ENCODE measurements at regions not wholly inside any gene's neighbourhood (a gene's known extent, or its start where the extent isn't known, plus 50 kb on each side); places are given as distances from the start of the nearest gene placed in this dataset.

GRCh38 chr11:109040303-109040702 is 375.4 kb downstream of the DDX10 start:
- no TSS peak for BruUV-seq (replicated peaks)
- CTCF ChIA-PET, result interaction anchor here (1.2 kb wide), 1 partner anchor 23 kb away, joined by 3 read pairs; no protein-coding TSS in a partner anchor
- no peak for DNase-seq (ENCODE audit: unreplicated experiment)
- no peak overlapping the region for H3K27ac Mint-ChIP-seq (ENCODE audit: low read depth, unreplicated experiment)
- peaks cover 23% of the 10 kb centered on the region for H3K4me1 Mint-ChIP-seq (ENCODE audit: insufficient read depth, unreplicated experiment)
- POLR2A ChIA-PET, result interaction anchor here (1.2 kb wide), 1 partner anchor 10 kb away, joined by 3 read pairs; no protein-coding TSS in a partner anchor
- no peaks in the 10 kb centered on the region for H3K9me3 Mint-ChIP-seq (ENCODE audit: unreplicated experiment)
- TF ChIP-seq, protein P1, sequence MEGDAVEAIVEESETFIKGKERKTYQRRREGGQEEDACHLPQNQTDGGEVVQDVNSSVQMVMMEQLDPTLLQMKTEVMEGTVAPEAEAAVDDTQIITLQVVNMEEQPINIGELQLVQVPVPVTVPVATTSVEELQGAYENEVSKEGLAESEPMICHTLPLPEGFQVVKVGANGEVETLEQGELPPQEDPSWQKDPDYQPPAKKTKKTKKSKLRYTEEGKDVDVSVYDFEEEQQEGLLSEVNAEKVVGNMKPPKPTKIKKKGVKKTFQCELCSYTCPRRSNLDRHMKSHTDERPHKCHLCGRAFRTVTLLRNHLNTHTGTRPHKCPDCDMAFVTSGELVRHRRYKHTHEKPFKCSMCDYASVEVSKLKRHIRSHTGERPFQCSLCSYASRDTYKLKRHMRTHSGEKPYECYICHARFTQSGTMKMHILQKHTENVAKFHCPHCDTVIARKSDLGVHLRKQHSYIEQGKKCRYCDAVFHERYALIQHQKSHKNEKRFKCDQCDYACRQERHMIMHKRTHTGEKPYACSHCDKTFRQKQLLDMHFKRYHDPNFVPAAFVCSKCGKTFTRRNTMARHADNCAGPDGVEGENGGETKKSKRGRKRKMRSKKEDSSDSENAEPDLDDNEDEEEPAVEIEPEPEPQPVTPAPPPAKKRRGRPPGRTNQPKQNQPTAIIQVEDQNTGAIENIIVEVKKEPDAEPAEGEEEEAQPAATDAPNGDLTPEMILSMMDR (IDR thresholded peaks at IDR 0.05; ENCODE audit: unreplicated experiment), result no peak
- intact Hi-C loops (cut with micrococcal nuclease), result no loop called here
- no peaks in the 10 kb centered on the region for H3K36me3 Mint-ChIP-seq (ENCODE audit: insufficient read depth, unreplicated experiment)
- H3K4me3 Mint-ChIP-seq (ENCODE audit: unreplicated experiment), result no peak overlapping the region
- H3K27me3 Mint-ChIP-seq (ENCODE audit: insufficient read depth, unreplicated experiment), result no peaks in the 10 kb centered on the region

GRCh38 chr11:109041876-109042275 is 377.0 kb downstream of the DDX10 start:
- Mint-ChIP-seq H3K4me3 (ENCODE audit: unreplicated experiment) (no peak overlapping the region), H3K4me1 (ENCODE audit: insufficient read depth, unreplicated experiment) (peaks cover 23% of the 10 kb centered on the region), H3K27me3 (ENCODE audit: insufficient read depth, unreplicated experiment) (no peaks in the 10 kb centered on the region), H3K27ac (ENCODE audit: low read depth, unreplicated experiment) (no peak overlapping the region), H3K36me3 (ENCODE audit: insufficient read depth, unreplicated experiment) (no peaks in the 10 kb centered on the region), H3K9me3 (ENCODE audit: unreplicated experiment) (no peaks in the 10 kb centered on the region)
- intact Hi-C loops (cut with micrococcal nuclease), result no loop called here
- CTCF ChIA-PET, result no interaction called here
- TF ChIP-seq, protein P1 (IDR thresholded peaks at IDR 0.05; ENCODE audit: unreplicated experiment), result no peak
- POLR2A ChIA-PET, result no interaction called here
- BruUV-seq (replicated peaks), result no TSS peak
- DNase-seq (ENCODE audit: unreplicated experiment), result no peak

GRCh38 chr11:109043315-109043714 is 378.4 kb downstream of the DDX10 start:
- CTCF ChIA-PET, result no interaction called here
- Mint-ChIP-seq H3K9me3 (ENCODE audit: unreplicated experiment) (no peaks in the 10 kb centered on the region), H3K4me1 (ENCODE audit: insufficient read depth, unreplicated experiment) (peaks cover 18% of the 10 kb centered on the region), H3K36me3 (ENCODE audit: insufficient read depth, unreplicated experiment) (no peaks in the 10 kb centered on the region), H3K27me3 (ENCODE audit: insufficient read depth, unreplicated experiment) (no peaks in the 10 kb centered on the region), H3K4me3 (ENCODE audit: unreplicated experiment) (no peak overlapping the region), H3K27ac (ENCODE audit: low read depth, unreplicated experiment) (no peak overlapping the region)
- TF ChIP-seq, protein P1 (IDR thresholded peaks at IDR 0.05; ENCODE audit: unreplicated experiment), result no peak
- intact Hi-C loops (cut with micrococcal nuclease), result no loop called here
- no peak for DNase-seq (ENCODE audit: unreplicated experiment)
- no TSS peak for BruUV-seq (replicated peaks)
- POLR2A ChIA-PET, result interaction anchor here (0.7 kb wide), 1 partner anchor 25 kb away, joined by 3 read pairs; no protein-coding TSS in a partner anchor

DNA sequence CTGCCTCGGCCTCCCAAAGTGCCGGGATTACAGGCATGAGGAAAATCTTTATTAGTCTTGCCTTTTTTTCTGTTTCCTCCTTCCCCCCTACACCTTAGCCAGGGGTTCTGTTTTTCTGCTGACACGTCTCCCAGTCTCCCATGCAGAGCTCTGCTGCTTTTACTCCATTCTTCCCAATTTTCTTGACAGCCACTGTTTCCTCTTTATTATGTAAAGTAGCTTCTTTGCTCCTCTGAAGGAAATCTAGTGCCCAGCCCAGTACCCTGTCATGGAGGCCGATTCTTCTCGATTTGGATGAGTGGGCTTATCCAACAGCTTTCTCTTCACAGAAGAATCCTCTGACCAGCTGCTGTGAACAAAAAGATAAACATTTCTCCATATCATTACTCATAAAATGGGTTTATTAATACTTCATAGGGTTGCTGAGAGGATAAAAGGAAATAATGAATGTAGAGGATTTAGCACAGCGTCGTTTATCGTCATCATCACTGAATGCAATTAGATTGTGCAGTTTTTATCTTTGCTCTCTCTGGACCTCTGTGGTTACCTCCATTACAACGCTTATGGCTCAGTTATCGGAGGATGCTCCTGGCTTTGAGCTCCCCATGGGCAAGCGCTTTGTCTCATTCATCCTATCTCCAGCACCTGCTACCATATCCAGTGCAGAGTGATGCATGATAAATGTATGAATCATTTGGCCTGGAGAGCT is 375.6 kb upstream of the C11orf87 start:
- Mint-ChIP-seq H3K9me3 (ENCODE audit: unreplicated experiment) (no peaks in the 10 kb centered on the region), H3K36me3 (ENCODE audit: insufficient read depth, unreplicated experiment) (no peaks in the 10 kb centered on the region), H3K4me1 (ENCODE audit: insufficient read depth, unreplicated experiment) (peaks cover 6% of the 10 kb centered on the region), H3K4me3 (ENCODE audit: unreplicated experiment) (no peak overlapping the region), H3K27ac (ENCODE audit: low read depth, unreplicated experiment) (no peak overlapping the region), H3K27me3 (ENCODE audit: insufficient read depth, unreplicated experiment) (no peaks in the 10 kb centered on the region)
- no TSS peak for BruUV-seq (replicated peaks)
- ChIA-PET CTCF (interaction anchor here (0.6 kb wide), 1 partner anchor 17 kb away, joined by 3 read pairs; no protein-coding TSS in a partner anchor), POLR2A (interaction anchor here (0.6 to 1.3 kb wide), 2 partner anchors 8 to 10 kb away, joined by 4 read pairs; no protein-coding TSS in a partner anchor)
- TF ChIP-seq, protein P1 (IDR thresholded peaks at IDR 0.05; ENCODE audit: unreplicated experiment), result no peak
- intact Hi-C loops (cut with micrococcal nuclease), result no loop called here
- DNase-seq (ENCODE audit: unreplicated experiment), result no peak
